ENCODE measurements at regions not wholly inside any gene's neighbourhood (a gene's known extent, or its start where the extent isn't known, plus 50 kb on each side); places are given as distances from the start of the nearest gene placed in this dataset.

GRCh38 chr2:194104687-194105086 is 1552.3 kb upstream of the SLC39A10 start:
- H3K27me3 ChIP-seq (ENCODE audit: insufficient read depth, low read depth, severe bottlenecking), result no peaks in the 10 kb centered on the region
- no peak overlapping the region for H3K4me3 ChIP-seq (ENCODE audit: low read depth, low read length)
- no peak for TF ChIP-seq CTCF (IDR thresholded peaks at IDR 0.05; ENCODE audit: low read depth, low read length)
- no peak overlapping the region for H3K27ac ChIP-seq
- H3K9me3 ChIP-seq (ENCODE audit: severe bottlenecking), result no peaks in the 10 kb centered on the region
- no peak for DNase-seq
- H3K36me3 ChIP-seq, result no peaks in the 10 kb centered on the region

GRCh38 chr2:194103941-194104659 is 1552.9 kb upstream of the SLC39A10 start:
- no peak for TF ChIP-seq CTCF (IDR thresholded peaks at IDR 0.05; ENCODE audit: low read depth, low read length)
- Histone ChIP-seq H3K27ac (no peak overlapping the region), H3K9me3 (ENCODE audit: severe bottlenecking) (no peaks in the 10 kb centered on the region), H3K36me3 (no peaks in the 10 kb centered on the region), H3K27me3 (ENCODE audit: insufficient read depth, low read depth, severe bottlenecking) (no peaks in the 10 kb centered on the region), H3K4me3 (ENCODE audit: low read depth, low read length) (no peak overlapping the region)
- DNase-seq, result no peak

GRCh38 chr2:194102546-194102945 is 1554.5 kb upstream of the SLC39A10 start:
- no peak overlapping the region for H3K4me3 ChIP-seq (ENCODE audit: low read depth, low read length)
- no peaks in the 10 kb centered on the region for H3K9me3 ChIP-seq (ENCODE audit: severe bottlenecking)
- no peaks in the 10 kb centered on the region for H3K36me3 ChIP-seq
- TF ChIP-seq CTCF (IDR thresholded peaks at IDR 0.05; ENCODE audit: low read depth, low read length), result no peak
- DNase-seq, result no peak
- H3K27me3 ChIP-seq (ENCODE audit: insufficient read depth, low read depth, severe bottlenecking), result no peaks in the 10 kb centered on the region
- no peak overlapping the region for H3K27ac ChIP-seq

- Histone ChIP-seq H3K9me3 (ENCODE audit: severe bottlenecking) (no peaks in the 10 kb centered on the region), H3K27ac (no peak overlapping the region), H3K4me3 (ENCODE audit: low read depth, low read length) (no peak overlapping the region), H3K27me3 (ENCODE audit: insufficient read depth, low read depth, severe bottlenecking) (no peaks in the 10 kb centered on the region), H3K36me3 (no peaks in the 10 kb centered on the region)
- TF ChIP-seq CTCF (IDR thresholded peaks at IDR 0.05; ENCODE audit: low read depth, low read length), result no peak
- no peak for DNase-seq
Observed at GRCh38 chr2:194100201-194100600, 1556.8 kb upstream of the SLC39A10 start.

- H3K27me3 ChIP-seq (ENCODE audit: insufficient read depth, low read depth, severe bottlenecking), result no peaks in the 10 kb centered on the region
- DNase-seq, result no peak
- no peak overlapping the region for H3K4me3 ChIP-seq (ENCODE audit: low read depth, low read length)
- no peaks in the 10 kb centered on the region for H3K36me3 ChIP-seq
- TF ChIP-seq CTCF (IDR thresholded peaks at IDR 0.05; ENCODE audit: low read depth, low read length), result no peak
- no peak overlapping the region for H3K27ac ChIP-seq
- no peaks in the 10 kb centered on the region for H3K9me3 ChIP-seq (ENCODE audit: severe bottlenecking)
Observed at GRCh38 chr2:194096402-194096801, 1560.6 kb upstream of the SLC39A10 start.

- H3K27me3 ChIP-seq (ENCODE audit: insufficient read depth, low read depth, severe bottlenecking), result no peaks in the 10 kb centered on the region
- no peak for TF ChIP-seq CTCF (IDR thresholded peaks at IDR 0.05; ENCODE audit: low read depth, low read length)
- H3K36me3 ChIP-seq, result no peaks in the 10 kb centered on the region
- DNase-seq, result no peak
- H3K4me3 ChIP-seq (ENCODE audit: low read depth, low read length), result no peak overlapping the region
- no peak overlapping the region for H3K27ac ChIP-seq
- no peaks in the 10 kb centered on the region for H3K9me3 ChIP-seq (ENCODE audit: severe bottlenecking)
Observed at GRCh38 chr2:194095359-194095758, 1561.7 kb upstream of the SLC39A10 start.

All from WERI-Rb-1 (cell line).